GM12864 (cell line): ENCODE measurements at regions not wholly inside any gene's neighbourhood (a gene's known extent, or its start where the extent isn't known, plus 50 kb on each side); places are given as distances from the start of the nearest gene placed in this dataset.
"Not testable (repeated sequence)": the region's sequence is repeated elsewhere in the genome, so short reads cannot be mapped to it uniquely, and the experiment has no call there.

ENCODE experiments used
- DNase-seq: peaks from one replicate; pipeline ENCODE4 v3.0.0-alpha.2; 2011; ENCODE audit warnings: low read depth
- H3K4me3 ChIP-seq: 2 replicates; pipeline ENCODE4 v1.5.1; 2011; ENCODE audit warnings: mild to moderate bottlenecking, low read depth, low read length, control low read depth
- TF ChIP-seq, protein P1 (sequence below): IDR thresholded peaks from 2 replicates; pipeline ENCODE4 v1.5.1; 2011; ENCODE audit warnings: low read depth, mild to moderate bottlenecking, moderate library complexity, low read length, control low read depth, inconsistent platforms; ENCODE audit errors: missing control alignments

DNA sequence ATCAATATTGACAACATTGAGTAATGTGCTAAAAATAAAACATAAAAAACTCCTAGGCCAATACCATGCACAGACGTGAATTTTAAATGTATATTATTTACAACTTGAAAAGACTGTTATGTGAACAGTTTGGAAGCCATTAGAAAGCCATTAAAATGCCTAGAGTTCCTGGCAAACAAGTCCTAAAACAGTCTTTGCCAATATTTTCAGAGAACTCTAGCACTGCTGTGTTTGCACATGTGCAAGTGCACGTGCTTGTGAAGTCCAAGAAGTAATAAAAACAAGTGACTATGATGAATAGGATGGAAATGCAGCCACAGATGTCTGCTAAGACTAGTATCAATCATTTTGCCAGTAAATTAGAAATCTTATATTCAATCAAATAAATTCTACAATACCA lies 1447.6 kb downstream of the GRIK2 start:
- no peak overlapping the region for H3K4me3 ChIP-seq
- TF ChIP-seq, protein P1, sequence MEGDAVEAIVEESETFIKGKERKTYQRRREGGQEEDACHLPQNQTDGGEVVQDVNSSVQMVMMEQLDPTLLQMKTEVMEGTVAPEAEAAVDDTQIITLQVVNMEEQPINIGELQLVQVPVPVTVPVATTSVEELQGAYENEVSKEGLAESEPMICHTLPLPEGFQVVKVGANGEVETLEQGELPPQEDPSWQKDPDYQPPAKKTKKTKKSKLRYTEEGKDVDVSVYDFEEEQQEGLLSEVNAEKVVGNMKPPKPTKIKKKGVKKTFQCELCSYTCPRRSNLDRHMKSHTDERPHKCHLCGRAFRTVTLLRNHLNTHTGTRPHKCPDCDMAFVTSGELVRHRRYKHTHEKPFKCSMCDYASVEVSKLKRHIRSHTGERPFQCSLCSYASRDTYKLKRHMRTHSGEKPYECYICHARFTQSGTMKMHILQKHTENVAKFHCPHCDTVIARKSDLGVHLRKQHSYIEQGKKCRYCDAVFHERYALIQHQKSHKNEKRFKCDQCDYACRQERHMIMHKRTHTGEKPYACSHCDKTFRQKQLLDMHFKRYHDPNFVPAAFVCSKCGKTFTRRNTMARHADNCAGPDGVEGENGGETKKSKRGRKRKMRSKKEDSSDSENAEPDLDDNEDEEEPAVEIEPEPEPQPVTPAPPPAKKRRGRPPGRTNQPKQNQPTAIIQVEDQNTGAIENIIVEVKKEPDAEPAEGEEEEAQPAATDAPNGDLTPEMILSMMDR, result no peak
- no peak for DNase-seq

DNA sequence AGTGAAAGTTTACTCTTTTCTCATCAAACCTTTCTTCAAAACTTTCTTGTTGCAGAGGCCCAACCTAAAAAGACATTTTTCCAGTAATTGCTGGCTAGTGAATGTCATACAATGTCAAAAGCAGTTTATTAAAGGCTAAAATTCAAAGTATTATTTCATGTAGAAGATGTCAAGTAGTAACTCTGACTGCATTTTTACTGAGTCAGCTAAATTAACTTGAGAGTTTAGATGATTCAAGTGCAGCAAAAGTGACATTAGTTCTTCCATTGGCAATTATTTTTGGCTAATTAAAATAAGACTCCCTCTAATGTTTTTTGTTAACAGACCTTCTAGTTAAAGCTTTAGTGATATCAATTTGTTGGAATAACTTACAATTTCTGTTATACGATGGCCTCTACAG lies 1438.5 kb downstream of the GRIK2 start:
- no peak overlapping the region for H3K4me3 ChIP-seq
- no peak for DNase-seq
- TF ChIP-seq, protein P1, result no peak

- TF ChIP-seq, protein P1, result no peak
Measured at GRCh38 chr6:102820098-102820497, 1426.6 kb downstream of the GRIK2 start.

DNA sequence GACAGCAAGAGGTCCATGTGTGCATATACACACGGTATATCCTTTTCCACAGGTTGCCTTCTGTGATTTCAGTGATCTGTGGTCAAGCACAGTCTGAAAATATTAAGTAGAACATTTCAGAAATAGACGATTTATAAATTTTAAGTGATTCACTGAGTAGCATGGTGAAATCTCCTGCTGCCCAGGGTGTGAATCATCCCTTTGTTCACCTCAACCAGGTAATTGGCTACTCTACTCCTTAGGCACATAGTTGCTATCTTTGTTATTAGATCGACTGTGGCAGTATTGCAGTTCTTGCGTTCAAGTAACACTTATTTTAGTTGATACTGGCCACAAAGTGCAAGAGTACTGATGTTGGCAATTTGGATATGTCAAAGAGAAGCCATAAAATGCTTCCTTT lies 1421.7 kb downstream of the GRIK2 start:
- TF ChIP-seq, protein P1, result no peak
- DNase-seq, result no peak
- no peak overlapping the region for H3K4me3 ChIP-seq

More at GRCh38 chr6:102820098-102820497, 1426.6 kb downstream of the GRIK2 start:
- H3K4me3 ChIP-seq, result no peak overlapping the region
- DNase-seq, result no peak

GRCh38 chr6:102813489-102814275 lies 1420.2 kb downstream of the GRIK2 start:
- H3K4me3 ChIP-seq, result no peak overlapping the region
- TF ChIP-seq, protein P1, result no peak
- no peak for DNase-seq

- no peak overlapping the region for H3K4me3 ChIP-seq
- TF ChIP-seq, protein P1, result no peak
- DNase-seq, result no peak
Measured at GRCh38 chr6:102812242-102812641, 1418.7 kb downstream of the GRIK2 start.

DNA sequence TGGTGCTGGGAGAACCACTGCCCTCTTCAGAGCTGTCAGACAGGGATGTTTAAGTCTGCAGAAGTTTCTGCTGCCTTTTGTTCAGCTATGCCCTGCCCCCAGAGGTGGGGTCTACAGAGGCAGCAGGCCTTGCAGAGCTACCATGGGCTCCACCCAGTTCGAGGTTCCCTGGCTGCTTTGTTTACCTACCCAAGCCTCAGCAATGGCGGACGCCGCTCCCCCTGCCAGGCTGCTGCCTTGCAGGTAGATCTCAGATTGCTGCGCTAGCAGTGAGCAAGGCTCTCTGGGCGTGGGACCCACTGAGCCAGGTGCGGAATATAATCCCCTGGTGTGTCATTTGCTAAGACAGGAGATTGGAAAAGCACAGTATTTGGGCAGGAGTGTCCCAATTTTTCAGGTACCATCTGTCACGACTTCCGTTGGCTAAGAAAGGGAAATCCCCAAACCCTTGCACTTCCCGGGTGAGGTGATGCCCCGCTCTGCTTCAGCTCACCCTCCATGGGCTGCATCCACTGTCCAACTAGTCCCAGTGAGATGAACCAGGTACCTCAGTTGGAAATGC lies 1415.5 kb downstream of the GRIK2 start:
- H3K4me3 ChIP-seq, result not testable (repeated sequence)

More for the DNA sequence above, 1415.5 kb downstream of the GRIK2 start:
- DNase-seq, result not testable (repeated sequence)
